OCI-LY7 (cell line): ENCODE measurements at regions not wholly inside any gene's neighbourhood (a gene's known extent, or its start where the extent isn't known, plus 50 kb on each side); places are given as distances from the start of the nearest gene placed in this dataset.

Source experiments
- BruUV-seq: library from RNA; stranded (reverse); fragments of 400-500 nt; replicated peaks from 2 replicates; lab custom pipeline; 2021; lab: Mats Ljungman, UMichigan
- CTCF ChIA-PET: fragments of 300-600 bp; sonication (Branson Sonifier 250); formaldehyde crosslinking; loops from one replicate; lab custom pipeline; 2022; ENCODE audit warnings: antibody characterized with exemption; ENCODE audit not compliant: unreplicated experiment; lab: Charles Lee
- POLR2A ChIA-PET: fragments of 300-600 bp; sonication (Branson Sonifier 250); formaldehyde crosslinking; loops from one replicate; lab custom pipeline; 2022; ENCODE audit warnings: antibody characterized with exemption; lab: Charles Lee
- DNase-seq: peaks from one replicate; pipeline ENCODE4 v3.0.0-alpha.2; 2015; ENCODE audit warnings: low spot score
- H2AFZ ChIP-seq: fragments of 200-600 bp; sonication (generic), shearing (Covaris generic); 2 replicates; pipeline ENCODE4 v1.6.1; 2014; ENCODE audit warnings: mild to moderate bottlenecking, antibody characterized with exemption, low read length, moderate library complexity
- H3K27ac ChIP-seq: fragments of 200-600 bp; sonication (generic); 2 replicates; pipeline ENCODE4 v1.5.1; 2014; ENCODE audit warnings: mixed run types, low read depth, mild to moderate bottlenecking, moderate library complexity, low read length, inconsistent platforms; ENCODE audit not compliant: poor library complexity, severe bottlenecking
- H3K36me3 ChIP-seq: fragments of 200-600 bp; sonication (generic); 2 replicates; pipeline ENCODE4 v1.6.1; 2014; ENCODE audit warnings: mild to moderate bottlenecking, antibody characterized with exemption, low read length, moderate library complexity, mixed read lengths; ENCODE audit not compliant: insufficient read depth
- H3K4me1 ChIP-seq: fragments of 200-600 bp; sonication (generic); 2 replicates; pipeline ENCODE4 v1.5.1; 2014; ENCODE audit warnings: mild to moderate bottlenecking, low read length; ENCODE audit not compliant: insufficient read depth, poor library complexity, severe bottlenecking
- H3K4me2 ChIP-seq: fragments of 200-600 bp; sonication (generic); 2 replicates; pipeline ENCODE4 v1.6.1; 2014; ENCODE audit warnings: mild to moderate bottlenecking, low read length
- H3K4me3 ChIP-seq: fragments of 200-600 bp; sonication (generic); 2 replicates; pipeline ENCODE4 v1.5.1; 2014; ENCODE audit warnings: mild to moderate bottlenecking, low read depth, low read length; ENCODE audit not compliant: poor library complexity, severe bottlenecking
- H3K79me2 ChIP-seq: fragments of 200-600 bp; sonication (generic); 2 replicates; pipeline ENCODE4 v1.6.1; 2016; ENCODE audit warnings: low read depth, mild to moderate bottlenecking, low read length, moderate library complexity, mixed read lengths; ENCODE audit not compliant: insufficient read depth
- H3K9me2 ChIP-seq: fragments of 200-600 bp; sonication (generic); 2 replicates; pipeline ENCODE4 v1.6.1; 2016; ENCODE audit warnings: mild to moderate bottlenecking, low read length, mixed read lengths; ENCODE audit not compliant: insufficient read depth
- H3K9me3 ChIP-seq: fragments of 200-600 bp; sonication (generic); 2 replicates; pipeline ENCODE4 v1.6.1; 2014; ENCODE audit warnings: mild to moderate bottlenecking, mixed run types, low read length, mixed read lengths
- H4K20me1 ChIP-seq: fragments of 200-600 bp; sonication (generic); 2 replicates; pipeline ENCODE4 v1.6.1; 2014; ENCODE audit warnings: mild to moderate bottlenecking, antibody characterized with exemption, low read length, moderate library complexity, mixed read lengths; ENCODE audit not compliant: insufficient read depth
- CTCF ChIP-seq: fragments of 200-600 bp; sonication (generic); conservative IDR thresholded peaks from 2 replicates; pipeline ENCODE4 v1.5.1; 2014; ENCODE audit warnings: mild to moderate bottlenecking, antibody characterized with exemption, low read length, moderate library complexity, mixed read lengths
- EZH2phosphoT487 ChIP-seq: fragments of 200-600 bp; sonication (generic); IDR thresholded peaks from 2 replicates; pipeline ENCODE4 v1.6.1; 2018; ENCODE audit warnings: low read depth, borderline replicate concordance, mild to moderate bottlenecking, mixed run types, antibody characterized with exemption, low read length, moderate library complexity, mixed read lengths
- intact Hi-C: fragments of 100-400 bp; cut with micrococcal nuclease; formaldehyde crosslinking; loops from one replicate; pipeline ENCODE4 v1.10.0; 2022; ENCODE audit not compliant: unreplicated experiment

- DNase-seq: no peak
- Histone ChIP-seq H3K9me2 (no peaks in the 10 kb centered on the region), H3K4me2 (no peak overlapping the region), H3K4me3 (no peak overlapping the region), H3K9me3 (no peaks in the 10 kb centered on the region), H3K27ac (no peak overlapping the region), H3K79me2 (no peaks in the 10 kb centered on the region), H4K20me1 (no peaks in the 10 kb centered on the region), H2AFZ (no peak overlapping the region), H3K36me3 (no peaks in the 10 kb centered on the region), H3K4me1 (no peaks in the 10 kb centered on the region)
- ChIA-PET CTCF (no interaction called here), POLR2A (interaction anchor here (0.6 to 1.2 kb wide), 2 partner anchors 22 to 462 kb away, joined by 3 to 5 read pairs; no protein-coding TSS in a partner anchor)
- no TSS peak for BruUV-seq
- intact Hi-C loops: no loop called here
- TF ChIP-seq CTCF (no peak), EZH2phosphoT487 (no peak)
Measured at GRCh38 chr16:80314042-80314441, 226.8 kb upstream of the DYNLRB2 start.

GRCh38 chr16:80309178-80309577, 231.6 kb upstream of the DYNLRB2 start:
- ChIA-PET POLR2A (no interaction called here), CTCF (no interaction called here)
- H3K9me3 ChIP-seq: no peaks in the 10 kb centered on the region
- H3K4me2 ChIP-seq: no peak overlapping the region
- H2AFZ ChIP-seq: no peak overlapping the region
- no TSS peak for BruUV-seq
- no peak overlapping the region for H3K27ac ChIP-seq
- TF ChIP-seq CTCF (no peak), EZH2phosphoT487 (no peak)
- no peaks in the 10 kb centered on the region for H3K79me2 ChIP-seq
- no peaks in the 10 kb centered on the region for H3K9me2 ChIP-seq
- intact Hi-C loops: no loop called here
- no peaks in the 10 kb centered on the region for H4K20me1 ChIP-seq
- H3K4me3 ChIP-seq: no peak overlapping the region
- no peaks in the 10 kb centered on the region for H3K36me3 ChIP-seq
- DNase-seq: no peak
- H3K4me1 ChIP-seq: no peaks in the 10 kb centered on the region

- BruUV-seq: no TSS peak
- no peaks in the 10 kb centered on the region for H3K9me3 ChIP-seq
Measured at GRCh38 chr16:80305410-80305809, 235.4 kb upstream of the DYNLRB2 start.

More at GRCh38 chr16:80305410-80305809, 235.4 kb upstream of the DYNLRB2 start:
- Histone ChIP-seq H3K4me1 (no peaks in the 10 kb centered on the region), H3K4me3 (no peak overlapping the region), H3K9me2 (no peaks in the 10 kb centered on the region), H3K79me2 (no peaks in the 10 kb centered on the region), H3K4me2 (no peak overlapping the region), H2AFZ (no peak overlapping the region), H3K27ac (no peak overlapping the region), H4K20me1 (no peaks in the 10 kb centered on the region), H3K36me3 (no peaks in the 10 kb centered on the region)
- TF ChIP-seq CTCF: no peak
- TF ChIP-seq EZH2phosphoT487: no peak
- CTCF ChIA-PET: no interaction called here
- POLR2A ChIA-PET: no interaction called here
- intact Hi-C loops: no loop called here
- no peak for DNase-seq
